ENCODE measurements at regions not wholly inside any gene's neighbourhood (a gene's known extent, or its start where the extent isn't known, plus 50 kb on each side); places are given as distances from the start of the nearest gene placed in this dataset.

DNA sequence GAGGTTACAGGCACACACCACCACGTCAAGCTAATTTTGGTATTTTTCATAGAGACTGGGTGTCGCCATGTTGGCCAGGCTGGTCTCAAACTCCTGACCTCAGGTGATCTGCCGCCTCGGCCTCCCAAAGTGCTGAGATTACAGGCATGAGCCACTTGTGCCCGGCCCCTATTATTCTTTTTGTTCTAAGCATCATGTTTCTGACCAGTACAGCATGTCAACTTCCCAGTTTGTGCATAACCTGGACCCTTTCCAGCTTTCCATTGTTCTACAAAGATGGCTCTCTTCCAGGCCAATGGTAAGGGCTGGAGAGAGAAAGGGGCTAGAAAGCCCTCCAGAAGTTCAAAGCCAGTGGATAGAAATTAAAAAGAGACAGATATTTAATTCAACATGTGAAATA, 91.3 kb upstream of the TNFAIP3 start:
- no peak for DNase-seq (ENCODE audit: low read depth in 2 of 2, low spot score in 1 of 2)

- no peak for DNase-seq (ENCODE audit: low read depth in 2 of 2, low spot score in 1 of 2)
Measured at GRCh38 chr6:137776256-137776655, 90.8 kb upstream of the TNFAIP3 start.

DNA sequence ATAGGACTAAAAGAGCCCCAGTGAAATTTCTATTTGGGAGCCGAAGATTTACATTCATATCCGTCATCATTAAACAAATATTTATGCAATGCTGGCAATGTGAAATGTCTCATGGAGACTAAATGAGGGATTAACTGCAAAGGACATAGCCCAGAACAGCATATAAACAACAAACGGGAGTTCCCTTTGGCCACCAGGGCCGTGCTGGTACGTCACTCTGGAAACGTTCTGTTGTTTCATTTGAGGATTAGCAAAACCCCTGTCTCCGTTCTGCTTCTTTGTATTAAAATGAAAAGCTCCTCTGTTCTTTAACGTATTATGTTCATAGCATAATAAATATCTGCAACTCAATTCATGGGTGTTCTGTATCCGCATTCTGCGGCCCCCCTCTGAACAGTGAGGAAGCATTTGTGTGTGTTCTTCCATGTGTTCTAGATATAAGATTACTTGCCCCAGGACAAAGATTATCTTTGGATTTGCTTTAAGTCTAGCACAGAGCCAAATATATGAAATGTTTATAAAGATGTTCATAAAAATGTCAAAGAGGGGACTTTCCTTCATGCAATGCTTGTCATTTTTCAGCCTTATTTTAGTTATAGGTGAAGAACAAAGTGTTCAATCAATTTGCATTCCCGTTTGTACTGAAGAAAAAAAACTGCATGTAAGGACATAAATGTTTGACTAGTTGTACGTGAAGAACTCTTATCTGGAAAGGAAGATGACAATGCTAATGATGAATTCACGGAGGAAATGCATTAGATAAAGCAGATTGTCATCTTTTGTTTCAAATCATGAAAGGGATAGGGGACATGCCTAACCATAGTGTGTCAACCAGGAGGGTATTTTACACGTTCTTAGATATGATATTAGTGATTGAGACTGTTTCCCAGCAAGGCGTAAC, 90.0 kb upstream of the TNFAIP3 start:
- DNase-seq (ENCODE audit: low read depth in 2 of 2, low spot score in 1 of 2): no peak

DNA sequence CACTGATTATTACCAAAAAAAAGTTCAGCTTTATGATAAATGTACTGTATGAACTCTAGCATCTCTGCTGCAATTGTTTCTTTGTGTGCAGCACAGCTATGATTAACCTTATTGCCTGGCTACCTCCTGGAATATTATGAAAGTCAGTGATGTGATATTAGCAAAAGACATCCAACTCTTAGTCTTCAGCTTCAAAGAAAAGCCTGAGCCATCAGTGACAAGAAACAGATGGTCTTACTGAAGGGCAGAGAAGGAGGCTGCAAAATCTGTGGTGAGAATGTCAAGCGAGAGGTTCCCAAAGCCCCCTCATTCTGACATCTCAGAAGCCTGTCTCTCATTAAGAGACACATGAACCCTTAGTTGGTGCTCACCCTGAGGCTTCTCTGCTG, 89.4 kb upstream of the TNFAIP3 start:
- no peak for DNase-seq (ENCODE audit: low read depth in 2 of 2, low spot score in 1 of 2)

DNA sequence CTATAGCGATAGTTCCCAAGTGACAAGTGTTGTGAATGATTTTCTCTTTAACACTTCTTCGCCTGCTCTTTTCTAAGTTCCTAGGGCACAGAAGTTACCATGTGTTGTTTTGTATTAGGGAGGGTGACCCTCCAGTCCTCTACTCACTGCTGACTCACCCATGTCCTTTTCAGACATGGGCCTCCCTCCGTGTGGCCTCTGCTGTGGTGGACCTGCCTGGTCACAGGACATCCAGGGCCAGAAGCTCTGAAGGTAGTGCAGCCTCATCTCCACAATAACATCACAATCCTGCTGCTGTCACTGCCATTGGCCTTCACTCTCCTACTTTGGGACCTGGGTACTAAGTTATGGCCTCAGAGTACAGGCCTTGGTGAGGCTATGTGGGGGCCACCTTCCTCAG, 87.1 kb upstream of the TNFAIP3 start:
- no peak for DNase-seq (ENCODE audit: low read depth in 2 of 2, low spot score in 1 of 2)

- no peak for DNase-seq (ENCODE audit: low read depth in 2 of 2, low spot score in 1 of 2)
Measured at GRCh38 chr6:137780447-137781034, 86.5 kb upstream of the TNFAIP3 start.

DNA sequence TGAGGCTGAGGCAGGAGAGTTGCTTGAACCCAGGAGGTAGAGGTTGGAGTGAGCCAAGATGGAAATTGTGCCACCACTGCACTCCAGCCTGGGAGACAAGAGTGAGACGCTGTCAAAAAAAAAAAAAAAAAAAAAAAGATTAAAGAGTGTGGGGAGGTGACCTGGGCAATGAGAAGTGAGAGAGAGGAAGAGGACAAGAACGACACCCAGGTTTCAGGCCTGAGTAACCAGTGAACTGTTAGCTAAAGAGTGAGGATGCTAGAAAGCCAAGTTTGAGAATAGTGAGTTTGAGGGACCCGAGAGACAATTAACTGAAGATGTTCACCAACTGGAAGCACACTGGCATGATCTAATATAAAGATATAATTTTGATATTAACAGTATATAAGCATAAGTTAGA, 85.4 kb upstream of the TNFAIP3 start:
- DNase-seq (ENCODE audit: low read depth in 2 of 2, low spot score in 1 of 2): no peak

DNA sequence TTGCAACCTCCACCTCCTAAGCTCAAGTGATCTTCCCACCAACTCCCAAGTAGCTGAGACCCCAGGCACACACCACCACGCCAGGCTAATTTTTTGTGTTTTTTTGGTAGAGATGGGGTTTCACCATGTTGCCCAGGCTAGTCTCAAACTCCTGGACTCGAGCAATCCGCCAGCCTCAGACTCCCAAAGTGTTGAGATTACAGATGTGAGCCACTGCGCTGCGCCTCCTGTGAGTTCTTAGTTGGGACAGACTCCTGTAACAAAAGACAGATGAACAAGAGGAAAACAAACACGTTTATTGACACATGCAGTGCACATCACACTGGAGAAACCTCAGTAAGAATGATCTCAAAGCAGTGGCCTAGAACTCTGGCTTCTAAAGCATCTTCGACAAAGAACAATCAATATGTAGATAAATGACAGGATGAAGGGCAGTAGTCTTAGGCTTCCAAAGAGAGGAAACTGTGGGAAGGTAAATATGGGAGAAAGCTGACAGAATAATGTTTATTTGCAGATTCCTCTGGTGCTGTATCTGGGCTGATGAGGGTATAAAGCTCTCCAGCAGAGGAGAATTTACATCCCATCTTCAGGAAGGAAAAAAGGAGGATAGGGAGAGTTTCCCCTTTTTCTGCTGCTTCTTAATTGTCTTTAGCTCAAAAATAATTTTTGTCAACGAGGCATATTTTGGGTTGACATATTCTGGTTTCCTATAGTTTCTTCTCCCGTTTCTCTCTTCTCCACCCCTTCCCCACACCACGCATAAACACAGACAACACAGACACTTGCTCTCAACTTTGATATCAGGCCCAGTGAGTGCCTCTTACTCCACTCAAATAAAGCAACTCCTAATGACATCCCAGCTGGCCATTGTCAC, 84.7 kb upstream of the TNFAIP3 start:
- no peak for DNase-seq (ENCODE audit: low read depth in 2 of 2, low spot score in 1 of 2)

GRCh38 chr6:137783710-137784109, 83.3 kb upstream of the TNFAIP3 start:
- no peak for DNase-seq (ENCODE audit: low read depth in 2 of 2, low spot score in 1 of 2)

- DNase-seq (ENCODE audit: low read depth in 2 of 2, low spot score in 1 of 2): no peak
Measured at GRCh38 chr6:137784583-137784982, 82.5 kb upstream of the TNFAIP3 start.

- DNase-seq (ENCODE audit: low read depth in 2 of 2, low spot score in 1 of 2): no peak
Measured at GRCh38 chr6:137787016-137787415, 80.0 kb upstream of the TNFAIP3 start.

GRCh38 chr6:137788248-137788647, 78.8 kb upstream of the TNFAIP3 start:
- no peak for DNase-seq (ENCODE audit: low read depth in 2 of 2, low spot score in 1 of 2)

DNA sequence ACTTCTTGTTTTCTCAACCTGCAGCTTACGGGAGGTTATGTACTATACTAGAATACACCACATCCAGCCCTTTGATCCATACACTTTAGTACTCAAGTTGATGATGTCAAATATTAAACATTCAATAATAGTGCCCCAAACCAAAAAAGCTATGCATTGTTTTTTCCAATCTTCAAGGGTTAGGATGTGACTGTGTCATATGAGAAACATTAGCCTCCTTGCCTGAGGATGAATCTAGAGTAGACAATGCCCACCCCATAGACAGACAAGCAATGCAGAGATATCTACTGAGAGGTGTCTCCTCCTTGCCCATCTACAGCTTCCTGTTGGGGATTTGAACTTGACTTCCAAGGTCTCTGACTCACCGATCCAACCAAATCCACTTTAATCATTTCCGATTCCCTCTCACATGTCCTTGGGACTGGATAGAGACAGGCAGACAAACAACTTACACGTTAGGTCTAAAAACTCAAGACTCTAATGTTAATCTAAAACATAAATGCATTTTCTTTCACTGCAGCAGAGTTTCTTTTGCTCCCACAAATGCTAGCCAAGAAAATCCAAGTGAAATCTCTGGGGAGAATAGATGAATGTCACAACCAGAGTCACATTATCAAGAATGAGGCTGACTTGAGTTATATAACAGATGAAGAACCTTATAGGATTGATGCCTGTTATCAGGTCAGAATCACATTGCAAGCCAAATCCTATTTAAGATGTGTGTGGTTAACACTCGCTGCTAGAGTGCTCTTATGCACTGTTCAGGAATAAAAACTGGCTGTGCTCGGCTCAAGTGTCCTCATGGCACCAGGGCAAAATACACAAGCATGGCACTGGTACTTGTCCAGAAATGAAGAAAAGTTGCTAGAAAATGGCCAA, 75.5 kb upstream of the TNFAIP3 start:
- no peak for DNase-seq (ENCODE audit: low read depth in 2 of 2, low spot score in 1 of 2)

DNA sequence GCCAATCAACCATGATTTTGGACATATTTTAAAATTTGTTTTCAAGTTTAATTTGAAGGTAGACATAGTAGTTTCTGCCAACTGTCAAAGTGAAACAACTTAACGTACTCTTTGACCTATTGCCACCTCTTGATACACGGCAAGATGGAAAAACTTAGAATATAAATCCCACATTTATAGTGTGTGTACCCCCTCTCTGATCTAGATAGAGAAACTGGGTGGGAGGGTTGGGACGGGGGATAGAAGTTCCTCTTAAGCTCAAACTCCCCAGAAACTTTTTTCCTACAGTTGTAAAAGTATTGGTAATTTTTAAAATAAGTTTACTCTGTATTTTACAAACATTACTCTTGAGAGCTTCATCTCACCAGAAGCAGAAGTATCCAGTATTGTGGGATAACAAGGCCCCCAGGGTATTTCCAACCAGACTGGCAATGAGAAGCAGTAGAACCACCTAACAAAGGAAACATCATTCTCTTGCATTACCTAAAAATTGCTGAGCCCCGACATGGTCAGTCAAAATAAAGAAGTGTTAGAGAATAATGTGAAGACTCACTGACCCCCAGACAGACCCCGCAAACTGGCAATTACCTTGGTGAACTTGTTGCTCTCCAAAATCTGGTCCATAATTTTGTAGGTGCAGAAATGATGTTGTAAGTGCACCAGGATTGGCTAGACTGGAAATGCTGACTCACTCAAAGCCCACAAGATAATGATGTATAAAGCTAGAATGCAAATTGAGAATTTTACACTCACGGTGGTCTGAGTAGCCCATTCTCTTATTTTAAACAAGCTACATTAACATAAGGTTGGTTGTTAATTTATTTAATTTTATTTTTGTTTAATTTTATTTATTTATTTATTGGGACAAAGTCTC, 74.7 kb upstream of the TNFAIP3 start:
- DNase-seq (ENCODE audit: low read depth in 2 of 2, low spot score in 1 of 2): no peak

GRCh38 chr6:137793805-137794515, 73.1 kb upstream of the TNFAIP3 start:
- no peak for DNase-seq (ENCODE audit: low read depth in 2 of 2, low spot score in 1 of 2)

DNA sequence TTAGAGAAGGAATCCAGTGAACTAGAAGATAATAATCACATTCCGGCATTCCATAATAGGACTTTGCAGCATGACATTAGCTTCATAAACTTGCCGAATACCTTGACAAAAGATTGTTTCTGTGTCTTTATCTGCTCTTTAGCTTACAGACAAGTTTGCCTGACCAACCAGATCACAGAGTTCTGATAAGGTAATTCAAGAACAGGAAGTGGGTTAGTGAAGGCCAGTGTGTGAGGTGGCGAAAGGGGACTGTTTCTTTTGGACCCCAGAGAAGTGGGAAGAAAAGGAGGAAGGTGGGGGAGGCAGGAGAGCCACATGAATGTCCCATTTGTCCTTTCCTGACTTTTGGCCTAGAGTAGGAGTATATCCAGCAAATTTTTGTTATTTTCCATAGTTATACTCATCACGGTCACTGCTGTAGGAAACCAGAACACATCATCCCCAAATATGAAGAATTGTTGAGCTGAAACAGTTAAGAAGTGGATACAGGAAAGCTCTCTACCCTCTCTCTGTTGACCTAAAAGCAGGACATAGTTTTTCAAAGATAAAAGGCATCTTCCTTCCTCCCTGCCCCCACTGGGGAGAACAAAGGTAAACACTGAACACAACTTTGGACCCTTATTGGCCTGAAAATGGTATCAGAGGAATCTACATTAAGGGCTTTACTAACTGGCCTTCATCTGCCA, 72.4 kb upstream of the TNFAIP3 start:
- no peak for DNase-seq (ENCODE audit: low read depth in 2 of 2, low spot score in 1 of 2)

GRCh38 chr6:137795501-137795900, 71.6 kb upstream of the TNFAIP3 start:
- DNase-seq (ENCODE audit: low read depth in 2 of 2, low spot score in 1 of 2): no peak

- no peak for DNase-seq (ENCODE audit: low read depth in 2 of 2, low spot score in 1 of 2)
Measured at GRCh38 chr6:137798261-137798660, 68.8 kb upstream of the TNFAIP3 start.

GRCh38 chr6:137798846-137799245, 68.2 kb upstream of the TNFAIP3 start:
- no peak for DNase-seq (ENCODE audit: low read depth in 2 of 2, low spot score in 1 of 2)
